ENCODE measurements at regions not wholly inside any gene's neighbourhood (a gene's known extent, or its start where the extent isn't known, plus 50 kb on each side); places are given as distances from the start of the nearest gene placed in this dataset.

- TF ChIP-seq EP300 (IDR thresholded peaks at IDR 0.05) = no peak
- TF ChIP-seq CTCF (IDR thresholded peaks at IDR 0.05) = no peak
- no peak for TF ChIP-seq POLR2A (IDR thresholded peaks at IDR 0.05)
Observed at GRCh38 chr20:6450841-6451240, 316.6 kb upstream of the BMP2 start.
